GM23338 (cell line): ENCODE measurements at regions not wholly inside any gene's neighbourhood (a gene's known extent, or its start where the extent isn't known, plus 50 kb on each side); places are given as distances from the start of the nearest gene placed in this dataset.

ENCODE experiments used
- ATAC-seq: fragments of 200-7000 bp; cut with Tn5 transposase; 3 replicates; pipeline ENCODE4 v1.9.1; 2020
- DNase-seq: peaks from one replicate; pipeline ENCODE4 v3.0.0-alpha.2; 2015; ENCODE audit warnings: low spot score
- H2AFZ ChIP-seq: fragments of 200-600 bp; sonication (generic); 2 replicates; pipeline ENCODE4 v1.8.0; 2016; ENCODE audit warnings: antibody characterized with exemption, mild to moderate bottlenecking, moderate library complexity
- H3F3A ChIP-seq: fragments of 200-600 bp; sonication (generic); replicated peaks from 2 replicates; pipeline ENCODE4 v1.8.0; 2017; ENCODE audit warnings: antibody characterized with exemption, mixed run types, low read depth
- H3K27ac ChIP-seq: fragments of 200-600 bp; sonication (generic); 2 replicates; pipeline ENCODE4 v1.6.1; 2016; ENCODE audit warnings: low read depth
- H3K27me3 ChIP-seq: fragments of 200-600 bp; sonication (generic); 2 replicates; pipeline ENCODE4 v1.8.0; 2016; ENCODE audit warnings: mild to moderate bottlenecking, mixed run types, moderate library complexity; ENCODE audit not compliant: insufficient read depth
- H3K36me3 ChIP-seq: fragments of 200-600 bp; sonication (generic); 2 replicates; pipeline ENCODE4 v1.8.0; 2016; ENCODE audit warnings: mild to moderate bottlenecking; ENCODE audit not compliant: insufficient read depth
- H3K4me1 ChIP-seq: fragments of 200-600 bp; sonication (generic); 2 replicates; pipeline ENCODE4 v1.8.0; 2016; ENCODE audit warnings: mild to moderate bottlenecking, moderate library complexity; ENCODE audit not compliant: insufficient read depth
- H3K4me2 ChIP-seq: fragments of 200-600 bp; sonication (generic); 2 replicates; pipeline ENCODE4 v1.7.1; 2017; ENCODE audit warnings: mixed run types
- H3K4me3 ChIP-seq: fragments of 200-600 bp; sonication (generic); 2 replicates; pipeline ENCODE4 v1.6.1; 2016; ENCODE audit warnings: mixed run types
- H3K79me2 ChIP-seq: fragments of 200-600 bp; sonication (generic); replicated peaks from 2 replicates; pipeline ENCODE4 v1.8.0; 2017; ENCODE audit warnings: mild to moderate bottlenecking; ENCODE audit not compliant: insufficient read depth
- H3K9me2 ChIP-seq: fragments of 200-600 bp; sonication (generic); 2 replicates; pipeline ENCODE4 v1.8.0; 2017; ENCODE audit not compliant: insufficient read depth
- H4K20me1 ChIP-seq: fragments of 200-600 bp; sonication (generic); replicated peaks from 2 replicates; pipeline ENCODE4 v1.8.0; 2017; ENCODE audit warnings: mild to moderate bottlenecking; ENCODE audit not compliant: insufficient read depth
- H3K27ac Mint-ChIP-seq: 2 replicates; pipeline ENCODE4 v1.8.0; 2020; ENCODE audit warnings: inconsistent platforms, mild to moderate bottlenecking, moderate library complexity, mixed read lengths
- H3K27me3 Mint-ChIP-seq: 3 replicates; pipeline ENCODE4 v1.8.0; 2022; ENCODE audit warnings: low read depth, mild to moderate bottlenecking, moderate library complexity, mixed read lengths, inconsistent platforms; ENCODE audit not compliant: insufficient read depth, poor library complexity
- H3K36me3 Mint-ChIP-seq: 3 replicates; pipeline ENCODE4 v1.8.0; 2021; ENCODE audit warnings: low read depth, mild to moderate bottlenecking, inconsistent platforms, moderate library complexity, mixed read lengths
- H3K4me1 Mint-ChIP-seq: 3 replicates; pipeline ENCODE4 v1.8.0; 2020; ENCODE audit warnings: mild to moderate bottlenecking, inconsistent platforms, mixed read lengths
- H3K4me3 Mint-ChIP-seq: 3 replicates; pipeline ENCODE4 v1.8.0; 2021; ENCODE audit warnings: moderate library complexity, mild to moderate bottlenecking, inconsistent platforms, mixed read lengths
- H3K9me3 Mint-ChIP-seq: 3 replicates; pipeline ENCODE4 v1.8.0; 2020; ENCODE audit warnings: moderate library complexity, mild to moderate bottlenecking, inconsistent platforms, mixed read lengths
- CREB1 ChIP-seq: fragments of 250-450 bp; sonication (Bioruptor Pico); IDR thresholded peaks from 2 replicates; pipeline ENCODE4 v1.5.0; 2020; ENCODE audit warnings: low read depth, mild to moderate bottlenecking, moderate library complexity
- EZH2 ChIP-seq: fragments of 200-600 bp; sonication (generic); IDR thresholded peaks from one replicate; pipeline ENCODE4 v1.8.0; 2017; ENCODE audit warnings: antibody characterized with exemption, mild to moderate bottlenecking, low read depth; ENCODE audit not compliant: unreplicated experiment
- EZH2phosphoT487 ChIP-seq: fragments of 200-600 bp; sonication (generic); IDR thresholded peaks from one replicate; pipeline ENCODE4 v1.8.1; 2018; ENCODE audit warnings: antibody characterized with exemption; ENCODE audit not compliant: unreplicated experiment
- JUNB ChIP-seq: IDR thresholded peaks from one replicate; pipeline ENCODE4 v1.6.1; 2016; ENCODE audit warnings: antibody characterized with exemption; ENCODE audit not compliant: unreplicated experiment
- NANOG ChIP-seq: IDR thresholded peaks from 2 replicates; pipeline ENCODE4 v1.6.1; 2016; ENCODE audit warnings: antibody characterized with exemption, borderline replicate concordance
- POLR2AphosphoS5 ChIP-seq: IDR thresholded peaks from 2 replicates; pipeline ENCODE4 v1.6.1; 2016; ENCODE audit warnings: antibody characterized with exemption, low read depth
- STAT1 ChIP-seq: IDR thresholded peaks from one replicate; pipeline ENCODE4 v1.6.1; 2016; ENCODE audit warnings: antibody characterized with exemption; ENCODE audit not compliant: unreplicated experiment
- ZNF114 ChIP-seq: fragments of 250-450 bp; sonication (Bioruptor Pico); IDR thresholded peaks from 2 replicates; pipeline ENCODE4 v1.5.0; 2020; ENCODE audit warnings: mild to moderate bottlenecking, moderate library complexity
- ZNF331 ChIP-seq: fragments of 250-450 bp; sonication (Bioruptor Pico); IDR thresholded peaks from 2 replicates; pipeline ENCODE4 v1.5.0; 2020; ENCODE audit warnings: low read depth, mild to moderate bottlenecking, moderate library complexity
- TF ChIP-seq, protein P1 (sequence below), 2 experiments: fragments of 200-600 bp in 1 of 2; sonication (generic) in 1 of 2; conservative IDR thresholded peaks; 2 replicates each; pipeline versions ENCODE4 v1.5.1 to v1.6.1; 2016 to 2017; ENCODE audit warnings: antibody characterized with exemption in 2 of 2, low read depth in 2 of 2, mild to moderate bottlenecking in 2 of 2, moderate library complexity in 1 of 2
- TF ChIP-seq, protein P2 (sequence below): IDR thresholded peaks from 2 replicates; pipeline ENCODE4 v1.6.1; 2016; ENCODE audit warnings: antibody characterized with exemption
- TF ChIP-seq, protein P3 (sequence below): IDR thresholded peaks from one replicate; pipeline ENCODE4 v1.6.1; 2018; ENCODE audit warnings: antibody characterized with exemption; ENCODE audit not compliant: unreplicated experiment
- TF ChIP-seq, protein P4 (sequence below): fragments of 250-450 bp; sonication (Bioruptor Pico); IDR thresholded peaks from 2 replicates; pipeline ENCODE4 v1.5.0; 2020; ENCODE audit warnings: mild to moderate bottlenecking, moderate library complexity

DNA sequence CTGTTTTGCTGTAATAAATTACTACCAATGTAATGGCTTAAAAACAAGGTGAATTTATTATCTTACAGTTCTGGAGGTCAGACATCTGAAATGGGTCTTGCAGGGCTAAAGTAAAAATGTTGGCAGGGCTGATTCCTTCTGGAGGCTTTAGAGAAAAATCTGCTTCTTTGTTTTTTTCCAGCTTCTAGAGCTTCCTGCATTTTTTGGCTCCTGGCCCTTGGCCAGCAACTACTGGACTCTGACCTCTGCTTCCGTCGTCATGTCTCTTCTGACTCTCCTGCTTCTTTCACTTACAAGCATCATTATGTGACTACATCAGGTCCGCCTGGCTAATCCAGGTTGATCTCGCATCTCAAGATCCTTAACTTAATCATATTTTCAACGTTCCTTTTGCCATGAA is 350.9 kb downstream of the S1PR1 start:
- Histone ChIP-seq H3K79me2 (no peaks in the 10 kb centered on the region), H3K27ac (no peak overlapping the region), H3F3A (no peaks in the 10 kb centered on the region), H2AFZ (no peak overlapping the region), H3K36me3 (no peaks in the 10 kb centered on the region), H3K4me1 (no peaks in the 10 kb centered on the region), H3K4me3 (no peak overlapping the region), H3K4me2 (no peak overlapping the region), H3K27me3 (no peaks in the 10 kb centered on the region), H3K9me2 (peaks cover 4% of the 10 kb centered on the region; the same call in 1 of the 2 replicates), H4K20me1 (no peaks in the 10 kb centered on the region)
- Mint-ChIP-seq H3K4me3 (no peak overlapping the region), H3K9me3 (no peaks in the 10 kb centered on the region), H3K27me3 (no peaks in the 10 kb centered on the region), H3K27ac (no peak overlapping the region), H3K36me3 (no peaks in the 10 kb centered on the region), H3K4me1 (peaks cover 3% of the 10 kb centered on the region; the same call in 1 of the 3 replicates)
- TF ChIP-seq, protein P1, sequence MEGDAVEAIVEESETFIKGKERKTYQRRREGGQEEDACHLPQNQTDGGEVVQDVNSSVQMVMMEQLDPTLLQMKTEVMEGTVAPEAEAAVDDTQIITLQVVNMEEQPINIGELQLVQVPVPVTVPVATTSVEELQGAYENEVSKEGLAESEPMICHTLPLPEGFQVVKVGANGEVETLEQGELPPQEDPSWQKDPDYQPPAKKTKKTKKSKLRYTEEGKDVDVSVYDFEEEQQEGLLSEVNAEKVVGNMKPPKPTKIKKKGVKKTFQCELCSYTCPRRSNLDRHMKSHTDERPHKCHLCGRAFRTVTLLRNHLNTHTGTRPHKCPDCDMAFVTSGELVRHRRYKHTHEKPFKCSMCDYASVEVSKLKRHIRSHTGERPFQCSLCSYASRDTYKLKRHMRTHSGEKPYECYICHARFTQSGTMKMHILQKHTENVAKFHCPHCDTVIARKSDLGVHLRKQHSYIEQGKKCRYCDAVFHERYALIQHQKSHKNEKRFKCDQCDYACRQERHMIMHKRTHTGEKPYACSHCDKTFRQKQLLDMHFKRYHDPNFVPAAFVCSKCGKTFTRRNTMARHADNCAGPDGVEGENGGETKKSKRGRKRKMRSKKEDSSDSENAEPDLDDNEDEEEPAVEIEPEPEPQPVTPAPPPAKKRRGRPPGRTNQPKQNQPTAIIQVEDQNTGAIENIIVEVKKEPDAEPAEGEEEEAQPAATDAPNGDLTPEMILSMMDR (conservative IDR thresholded peaks at IDR 0.05; ENCODE audit: low read depth in 2 of 2): no peak
- TF ChIP-seq, protein P2, sequence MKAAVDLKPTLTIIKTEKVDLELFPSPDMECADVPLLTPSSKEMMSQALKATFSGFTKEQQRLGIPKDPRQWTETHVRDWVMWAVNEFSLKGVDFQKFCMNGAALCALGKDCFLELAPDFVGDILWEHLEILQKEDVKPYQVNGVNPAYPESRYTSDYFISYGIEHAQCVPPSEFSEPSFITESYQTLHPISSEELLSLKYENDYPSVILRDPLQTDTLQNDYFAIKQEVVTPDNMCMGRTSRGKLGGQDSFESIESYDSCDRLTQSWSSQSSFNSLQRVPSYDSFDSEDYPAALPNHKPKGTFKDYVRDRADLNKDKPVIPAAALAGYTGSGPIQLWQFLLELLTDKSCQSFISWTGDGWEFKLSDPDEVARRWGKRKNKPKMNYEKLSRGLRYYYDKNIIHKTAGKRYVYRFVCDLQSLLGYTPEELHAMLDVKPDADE: no peak
- TF ChIP-seq STAT1 (no peak), EZH2phosphoT487 (no peak), CREB1 (no peak), ZNF114 (CRISPR knock-in tag) (no peak), NANOG (no peak), POLR2AphosphoS5 (no peak), EZH2 (no peak), JUNB (no peak), ZNF331 (CRISPR knock-in tag) (no peak)
- TF ChIP-seq, protein P3, sequence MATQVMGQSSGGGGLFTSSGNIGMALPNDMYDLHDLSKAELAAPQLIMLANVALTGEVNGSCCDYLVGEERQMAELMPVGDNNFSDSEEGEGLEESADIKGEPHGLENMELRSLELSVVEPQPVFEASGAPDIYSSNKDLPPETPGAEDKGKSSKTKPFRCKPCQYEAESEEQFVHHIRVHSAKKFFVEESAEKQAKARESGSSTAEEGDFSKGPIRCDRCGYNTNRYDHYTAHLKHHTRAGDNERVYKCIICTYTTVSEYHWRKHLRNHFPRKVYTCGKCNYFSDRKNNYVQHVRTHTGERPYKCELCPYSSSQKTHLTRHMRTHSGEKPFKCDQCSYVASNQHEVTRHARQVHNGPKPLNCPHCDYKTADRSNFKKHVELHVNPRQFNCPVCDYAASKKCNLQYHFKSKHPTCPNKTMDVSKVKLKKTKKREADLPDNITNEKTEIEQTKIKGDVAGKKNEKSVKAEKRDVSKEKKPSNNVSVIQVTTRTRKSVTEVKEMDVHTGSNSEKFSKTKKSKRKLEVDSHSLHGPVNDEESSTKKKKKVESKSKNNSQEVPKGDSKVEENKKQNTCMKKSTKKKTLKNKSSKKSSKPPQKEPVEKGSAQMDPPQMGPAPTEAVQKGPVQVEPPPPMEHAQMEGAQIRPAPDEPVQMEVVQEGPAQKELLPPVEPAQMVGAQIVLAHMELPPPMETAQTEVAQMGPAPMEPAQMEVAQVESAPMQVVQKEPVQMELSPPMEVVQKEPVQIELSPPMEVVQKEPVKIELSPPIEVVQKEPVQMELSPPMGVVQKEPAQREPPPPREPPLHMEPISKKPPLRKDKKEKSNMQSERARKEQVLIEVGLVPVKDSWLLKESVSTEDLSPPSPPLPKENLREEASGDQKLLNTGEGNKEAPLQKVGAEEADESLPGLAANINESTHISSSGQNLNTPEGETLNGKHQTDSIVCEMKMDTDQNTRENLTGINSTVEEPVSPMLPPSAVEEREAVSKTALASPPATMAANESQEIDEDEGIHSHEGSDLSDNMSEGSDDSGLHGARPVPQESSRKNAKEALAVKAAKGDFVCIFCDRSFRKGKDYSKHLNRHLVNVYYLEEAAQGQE: no peak
- TF ChIP-seq, protein P4, sequence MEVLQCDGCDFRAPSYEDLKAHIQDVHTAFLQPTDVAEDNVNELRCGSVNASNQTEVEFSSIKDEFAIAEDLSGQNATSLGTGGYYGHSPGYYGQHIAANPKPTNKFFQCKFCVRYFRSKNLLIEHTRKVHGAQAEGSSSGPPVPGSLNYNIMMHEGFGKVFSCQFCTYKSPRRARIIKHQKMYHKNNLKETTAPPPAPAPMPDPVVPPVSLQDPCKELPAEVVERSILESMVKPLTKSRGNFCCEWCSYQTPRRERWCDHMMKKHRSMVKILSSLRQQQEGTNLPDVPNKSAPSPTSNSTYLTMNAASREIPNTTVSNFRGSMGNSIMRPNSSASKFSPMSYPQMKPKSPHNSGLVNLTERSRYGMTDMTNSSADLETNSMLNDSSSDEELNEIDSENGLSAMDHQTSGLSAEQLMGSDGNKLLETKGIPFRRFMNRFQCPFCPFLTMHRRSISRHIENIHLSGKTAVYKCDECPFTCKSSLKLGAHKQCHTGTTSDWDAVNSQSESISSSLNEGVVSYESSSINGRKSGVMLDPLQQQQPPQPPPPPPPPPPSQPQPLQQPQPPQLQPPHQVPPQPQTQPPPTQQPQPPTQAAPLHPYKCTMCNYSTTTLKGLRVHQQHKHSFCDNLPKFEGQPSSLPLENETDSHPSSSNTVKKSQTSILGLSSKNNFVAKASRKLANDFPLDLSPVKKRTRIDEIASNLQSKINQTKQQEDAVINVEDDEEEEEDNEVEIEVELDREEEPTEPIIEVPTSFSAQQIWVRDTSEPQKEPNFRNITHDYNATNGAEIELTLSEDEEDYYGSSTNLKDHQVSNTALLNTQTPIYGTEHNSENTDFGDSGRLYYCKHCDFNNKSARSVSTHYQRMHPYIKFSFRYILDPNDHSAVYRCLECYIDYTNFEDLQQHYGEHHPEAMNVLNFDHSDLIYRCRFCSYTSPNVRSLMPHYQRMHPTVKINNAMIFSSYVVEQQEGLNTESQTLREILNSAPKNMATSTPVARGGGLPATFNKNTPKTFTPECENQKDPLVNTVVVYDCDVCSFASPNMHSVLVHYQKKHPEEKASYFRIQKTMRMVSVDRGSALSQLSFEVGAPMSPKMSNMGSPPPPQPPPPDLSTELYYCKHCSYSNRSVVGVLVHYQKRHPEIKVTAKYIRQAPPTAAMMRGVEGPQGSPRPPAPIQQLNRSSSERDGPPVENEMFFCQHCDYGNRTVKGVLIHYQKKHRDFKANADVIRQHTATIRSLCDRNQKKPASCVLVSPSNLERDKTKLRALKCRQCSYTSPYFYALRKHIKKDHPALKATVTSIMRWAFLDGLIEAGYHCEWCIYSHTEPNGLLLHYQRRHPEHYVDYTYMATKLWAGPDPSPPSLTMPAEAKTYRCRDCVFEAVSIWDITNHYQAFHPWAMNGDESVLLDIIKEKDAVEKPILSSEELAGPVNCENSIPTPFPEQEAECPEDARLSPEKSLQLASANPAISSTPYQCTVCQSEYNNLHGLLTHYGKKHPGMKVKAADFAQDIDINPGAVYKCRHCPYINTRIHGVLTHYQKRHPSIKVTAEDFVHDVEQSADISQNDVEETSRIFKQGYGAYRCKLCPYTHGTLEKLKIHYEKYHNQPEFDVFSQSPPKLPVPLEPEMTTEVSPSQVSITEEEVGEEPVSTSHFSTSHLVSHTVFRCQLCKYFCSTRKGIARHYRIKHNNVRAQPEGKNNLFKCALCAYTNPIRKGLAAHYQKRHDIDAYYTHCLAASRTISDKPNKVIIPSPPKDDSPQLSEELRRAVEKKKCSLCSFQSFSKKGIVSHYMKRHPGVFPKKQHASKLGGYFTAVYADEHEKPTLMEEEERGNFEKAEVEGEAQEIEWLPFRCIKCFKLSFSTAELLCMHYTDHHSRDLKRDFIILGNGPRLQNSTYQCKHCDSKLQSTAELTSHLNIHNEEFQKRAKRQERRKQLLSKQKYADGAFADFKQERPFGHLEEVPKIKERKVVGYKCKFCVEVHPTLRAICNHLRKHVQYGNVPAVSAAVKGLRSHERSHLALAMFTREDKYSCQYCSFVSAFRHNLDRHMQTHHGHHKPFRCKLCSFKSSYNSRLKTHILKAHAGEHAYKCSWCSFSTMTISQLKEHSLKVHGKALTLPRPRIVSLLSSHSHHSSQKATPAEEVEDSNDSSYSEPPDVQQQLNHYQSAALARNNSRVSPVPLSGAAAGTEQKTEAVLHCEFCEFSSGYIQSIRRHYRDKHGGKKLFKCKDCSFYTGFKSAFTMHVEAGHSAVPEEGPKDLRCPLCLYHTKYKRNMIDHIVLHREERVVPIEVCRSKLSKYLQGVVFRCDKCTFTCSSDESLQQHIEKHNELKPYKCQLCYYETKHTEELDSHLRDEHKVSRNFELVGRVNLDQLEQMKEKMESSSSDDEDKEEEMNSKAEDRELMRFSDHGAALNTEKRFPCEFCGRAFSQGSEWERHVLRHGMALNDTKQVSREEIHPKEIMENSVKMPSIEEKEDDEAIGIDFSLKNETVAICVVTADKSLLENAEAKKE: no peak
- DNase-seq (no peak), ATAC-seq (no peak)
